ENCODE measurements at regions not wholly inside any gene's neighbourhood (a gene's known extent, or its start where the extent isn't known, plus 50 kb on each side); places are given as distances from the start of the nearest gene placed in this dataset.

GRCh38 chr7:24510759-24511158 lies 62.5 kb upstream of the PALS2 start:
- no peak overlapping the region for H3K27ac ChIP-seq
- no peaks in the 10 kb centered on the region for H3K27me3 ChIP-seq (replicated peaks; ENCODE audit: insufficient read depth)
- H3K36me3 ChIP-seq: no peaks in the 10 kb centered on the region
- DNase-seq (ENCODE audit: low spot score) (no peak), ATAC-seq (ENCODE audit: insufficient number of reproducible peaks, low FRiP score, low read depth) (no peak)
- H3K4me3 ChIP-seq: no peak overlapping the region
- TF ChIP-seq, protein P1, sequence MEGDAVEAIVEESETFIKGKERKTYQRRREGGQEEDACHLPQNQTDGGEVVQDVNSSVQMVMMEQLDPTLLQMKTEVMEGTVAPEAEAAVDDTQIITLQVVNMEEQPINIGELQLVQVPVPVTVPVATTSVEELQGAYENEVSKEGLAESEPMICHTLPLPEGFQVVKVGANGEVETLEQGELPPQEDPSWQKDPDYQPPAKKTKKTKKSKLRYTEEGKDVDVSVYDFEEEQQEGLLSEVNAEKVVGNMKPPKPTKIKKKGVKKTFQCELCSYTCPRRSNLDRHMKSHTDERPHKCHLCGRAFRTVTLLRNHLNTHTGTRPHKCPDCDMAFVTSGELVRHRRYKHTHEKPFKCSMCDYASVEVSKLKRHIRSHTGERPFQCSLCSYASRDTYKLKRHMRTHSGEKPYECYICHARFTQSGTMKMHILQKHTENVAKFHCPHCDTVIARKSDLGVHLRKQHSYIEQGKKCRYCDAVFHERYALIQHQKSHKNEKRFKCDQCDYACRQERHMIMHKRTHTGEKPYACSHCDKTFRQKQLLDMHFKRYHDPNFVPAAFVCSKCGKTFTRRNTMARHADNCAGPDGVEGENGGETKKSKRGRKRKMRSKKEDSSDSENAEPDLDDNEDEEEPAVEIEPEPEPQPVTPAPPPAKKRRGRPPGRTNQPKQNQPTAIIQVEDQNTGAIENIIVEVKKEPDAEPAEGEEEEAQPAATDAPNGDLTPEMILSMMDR (IDR thresholded peaks at IDR 0.05): no peak
- H3K9me3 ChIP-seq: no peaks in the 10 kb centered on the region
- H3K4me1 ChIP-seq (ENCODE audit: control insufficient read depth in 1 of 2, low read depth in 2 of 2): no peaks in the 10 kb centered on the region

GRCh38 chr7:24517166-24517565 lies 56.1 kb upstream of the PALS2 start:
- Histone ChIP-seq H3K4me1 (ENCODE audit: control insufficient read depth in 1 of 2, low read depth in 2 of 2) (no peaks in the 10 kb centered on the region), H3K9me3 (no peaks in the 10 kb centered on the region), H3K27ac (no peak overlapping the region), H3K27me3 (replicated peaks; ENCODE audit: insufficient read depth) (no peaks in the 10 kb centered on the region), H3K4me3 (no peak overlapping the region), H3K36me3 (no peaks in the 10 kb centered on the region)
- ATAC-seq (ENCODE audit: insufficient number of reproducible peaks, low FRiP score, low read depth) (no peak), DNase-seq (ENCODE audit: low spot score) (no peak)
- TF ChIP-seq, protein P1 (IDR thresholded peaks at IDR 0.05): no peak

GRCh38 chr7:24521917-24522623 lies 51.2 kb upstream of the PALS2 start:
- Histone ChIP-seq H3K4me3 (no peak overlapping the region), H3K4me1 (ENCODE audit: control insufficient read depth in 1 of 2, low read depth in 2 of 2) (no peaks in the 10 kb centered on the region), H3K9me3 (no peaks in the 10 kb centered on the region), H3K27me3 (replicated peaks; ENCODE audit: insufficient read depth) (no peaks in the 10 kb centered on the region), H3K27ac (no peak overlapping the region), H3K36me3 (no peaks in the 10 kb centered on the region)
- ATAC-seq (ENCODE audit: insufficient number of reproducible peaks, low FRiP score, low read depth) (no peak), DNase-seq (ENCODE audit: low spot score) (no peak)
- TF ChIP-seq, protein P1 (IDR thresholded peaks at IDR 0.05): no peak

Data from thoracic aorta (tissue), 2 donors.